Loucy (cell line): ENCODE measurements at regions not wholly inside any gene's neighbourhood (a gene's known extent, or its start where the extent isn't known, plus 50 kb on each side); places are given as distances from the start of the nearest gene placed in this dataset.

Experiments used
- H2AFZ ChIP-seq: fragments of 200-600 bp; sonication (generic); 2 replicates; pipeline ENCODE4 v1.6.0; 2016; ENCODE audit warnings: antibody characterized with exemption, mild to moderate bottlenecking, low read length, moderate library complexity
- H3F3A ChIP-seq: fragments of 200-600 bp; 2 replicates; pipeline ENCODE4 v1.6.0; 2016; ENCODE audit warnings: antibody characterized with exemption, low read depth, mild to moderate bottlenecking
- H3K27me3 ChIP-seq: fragments of 200-600 bp; sonication (generic); 2 replicates; pipeline ENCODE4 v1.6.1; 2014; ENCODE audit warnings: low read length, mild to moderate bottlenecking; ENCODE audit not compliant: insufficient read depth, poor library complexity, severe bottlenecking
- H3K36me3 ChIP-seq: fragments of 200-600 bp; sonication (generic); 2 replicates; pipeline ENCODE4 v1.6.1; 2016; ENCODE audit warnings: low read length; ENCODE audit not compliant: insufficient read depth
- H3K4me1 ChIP-seq: fragments of 200-600 bp; sonication (generic); 2 replicates; pipeline ENCODE4 v1.5.1; 2014; ENCODE audit warnings: low read length, mild to moderate bottlenecking; ENCODE audit not compliant: insufficient read depth, poor library complexity, severe bottlenecking
- H3K4me2 ChIP-seq: fragments of 200-600 bp; sonication (generic); 2 replicates; pipeline ENCODE4 v1.6.0; 2014; ENCODE audit warnings: antibody characterized with exemption, low read length, low read depth, mild to moderate bottlenecking; ENCODE audit not compliant: poor library complexity, severe bottlenecking
- H3K4me3 ChIP-seq: fragments of 200-600 bp; sonication (generic); 2 replicates; pipeline ENCODE4 v1.5.1; 2014; ENCODE audit warnings: low read length, mild to moderate bottlenecking, mixed read lengths; ENCODE audit not compliant: poor library complexity, severe bottlenecking
- H3K79me2 ChIP-seq: fragments of 200-600 bp; sonication (generic); 2 replicates; pipeline ENCODE4 v1.6.1; 2014; ENCODE audit warnings: low read length; ENCODE audit not compliant: insufficient read depth
- H3K9ac ChIP-seq: fragments of 200-600 bp; sonication (generic); 2 replicates; pipeline ENCODE4 v1.6.0; 2014; ENCODE audit warnings: mild to moderate bottlenecking, low read depth, low read length, moderate library complexity; ENCODE audit not compliant: poor library complexity, severe bottlenecking
- H3K9me2 ChIP-seq: fragments of 200-600 bp; sonication (generic); replicated peaks from 2 replicates; pipeline ENCODE4 v1.6.1; 2016; ENCODE audit warnings: low read depth, low read length, mixed read lengths
- H3K9me3 ChIP-seq: fragments of 200-600 bp; sonication (generic); 2 replicates; pipeline ENCODE4 v1.6.1; 2014; ENCODE audit warnings: mild to moderate bottlenecking, antibody characterized with exemption, low read length, low read depth; ENCODE audit not compliant: insufficient read depth
- H4K20me1 ChIP-seq: fragments of 200-600 bp; sonication (generic); 2 replicates; pipeline ENCODE4 v1.6.0; 2014; ENCODE audit warnings: antibody characterized with exemption, low read length, mild to moderate bottlenecking; ENCODE audit not compliant: insufficient read depth, poor library complexity, severe bottlenecking
- EZH2phosphoT487 ChIP-seq: fragments of 200-600 bp; IDR thresholded peaks from 2 replicates; pipeline ENCODE4 v1.6.1; 2018; ENCODE audit warnings: antibody characterized with exemption, mild to moderate bottlenecking, moderate library complexity, borderline replicate concordance
- TF ChIP-seq, protein P1 (sequence below): fragments of 200-600 bp; sonication (generic); conservative IDR thresholded peaks from 2 replicates; pipeline ENCODE4 v1.5.1; 2014; ENCODE audit warnings: mild to moderate bottlenecking, antibody characterized with exemption, low read length

GRCh38 chr4:141812158-141812557 is 175.8 kb downstream of the IL15 start:
- Histone ChIP-seq H3K4me1 (no peaks in the 10 kb centered on the region), H3K36me3 (no peaks in the 10 kb centered on the region), H4K20me1 (no peaks in the 10 kb centered on the region), H3K9ac (no peak overlapping the region), H3F3A (no peaks in the 10 kb centered on the region), H3K9me2 (no peaks in the 10 kb centered on the region), H3K79me2 (no peaks in the 10 kb centered on the region), H3K4me2 (no peak overlapping the region), H3K27me3 (no peaks in the 10 kb centered on the region), H3K4me3 (no peak overlapping the region), H3K9me3 (no peaks in the 10 kb centered on the region), H2AFZ (no peak overlapping the region)
- TF ChIP-seq EZH2phosphoT487, result no peak
- TF ChIP-seq, protein P1, sequence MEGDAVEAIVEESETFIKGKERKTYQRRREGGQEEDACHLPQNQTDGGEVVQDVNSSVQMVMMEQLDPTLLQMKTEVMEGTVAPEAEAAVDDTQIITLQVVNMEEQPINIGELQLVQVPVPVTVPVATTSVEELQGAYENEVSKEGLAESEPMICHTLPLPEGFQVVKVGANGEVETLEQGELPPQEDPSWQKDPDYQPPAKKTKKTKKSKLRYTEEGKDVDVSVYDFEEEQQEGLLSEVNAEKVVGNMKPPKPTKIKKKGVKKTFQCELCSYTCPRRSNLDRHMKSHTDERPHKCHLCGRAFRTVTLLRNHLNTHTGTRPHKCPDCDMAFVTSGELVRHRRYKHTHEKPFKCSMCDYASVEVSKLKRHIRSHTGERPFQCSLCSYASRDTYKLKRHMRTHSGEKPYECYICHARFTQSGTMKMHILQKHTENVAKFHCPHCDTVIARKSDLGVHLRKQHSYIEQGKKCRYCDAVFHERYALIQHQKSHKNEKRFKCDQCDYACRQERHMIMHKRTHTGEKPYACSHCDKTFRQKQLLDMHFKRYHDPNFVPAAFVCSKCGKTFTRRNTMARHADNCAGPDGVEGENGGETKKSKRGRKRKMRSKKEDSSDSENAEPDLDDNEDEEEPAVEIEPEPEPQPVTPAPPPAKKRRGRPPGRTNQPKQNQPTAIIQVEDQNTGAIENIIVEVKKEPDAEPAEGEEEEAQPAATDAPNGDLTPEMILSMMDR, result no peak

- Histone ChIP-seq H3K4me2 (no peak overlapping the region), H3F3A (no peaks in the 10 kb centered on the region), H3K9ac (no peak overlapping the region), H3K9me2 (no peaks in the 10 kb centered on the region), H2AFZ (no peak overlapping the region), H3K4me1 (no peaks in the 10 kb centered on the region), H3K4me3 (no peak overlapping the region), H3K9me3 (no peaks in the 10 kb centered on the region), H3K79me2 (no peaks in the 10 kb centered on the region), H3K27me3 (no peaks in the 10 kb centered on the region), H3K36me3 (no peaks in the 10 kb centered on the region), H4K20me1 (no peaks in the 10 kb centered on the region)
- TF ChIP-seq EZH2phosphoT487, result no peak
- TF ChIP-seq, protein P1, result no peak
Measured at GRCh38 chr4:141814499-141814898, 178.1 kb downstream of the IL15 start.

DNA sequence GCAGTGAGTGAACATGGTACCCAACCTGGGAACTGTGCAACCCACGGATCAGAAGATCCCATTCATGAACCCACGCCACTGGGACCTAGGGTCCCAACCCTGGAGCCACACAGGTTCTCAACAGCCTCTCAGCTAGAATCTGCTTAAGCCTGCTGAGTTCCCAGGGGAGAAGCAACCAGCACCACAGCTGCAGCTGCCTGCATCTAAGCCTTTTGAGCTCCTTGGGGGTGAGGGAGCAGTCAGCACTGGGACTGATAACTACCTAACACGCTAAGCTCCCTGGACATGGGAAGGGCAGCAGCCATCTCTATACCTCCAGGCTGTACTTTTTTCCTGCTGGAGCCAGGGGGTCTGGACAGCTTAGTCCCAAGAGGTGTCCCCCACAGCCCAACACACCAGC is 179.3 kb downstream of the IL15 start:
- Histone ChIP-seq H3K79me2 (no peaks in the 10 kb centered on the region), H3K27me3 (no peaks in the 10 kb centered on the region), H3K4me2 (no peak overlapping the region), H3K9me3 (no peaks in the 10 kb centered on the region), H3K4me3 (no peak overlapping the region), H2AFZ (no peak overlapping the region), H3K9me2 (no peaks in the 10 kb centered on the region), H4K20me1 (no peaks in the 10 kb centered on the region), H3K4me1 (no peaks in the 10 kb centered on the region), H3F3A (no peaks in the 10 kb centered on the region), H3K9ac (no peak overlapping the region), H3K36me3 (no peaks in the 10 kb centered on the region)
- TF ChIP-seq EZH2phosphoT487, result no peak
- TF ChIP-seq, protein P1, result no peak
